ENCODE measurements at regions not wholly inside any gene's neighbourhood (a gene's known extent, or its start where the extent isn't known, plus 50 kb on each side); places are given as distances from the start of the nearest gene placed in this dataset.

DNA sequence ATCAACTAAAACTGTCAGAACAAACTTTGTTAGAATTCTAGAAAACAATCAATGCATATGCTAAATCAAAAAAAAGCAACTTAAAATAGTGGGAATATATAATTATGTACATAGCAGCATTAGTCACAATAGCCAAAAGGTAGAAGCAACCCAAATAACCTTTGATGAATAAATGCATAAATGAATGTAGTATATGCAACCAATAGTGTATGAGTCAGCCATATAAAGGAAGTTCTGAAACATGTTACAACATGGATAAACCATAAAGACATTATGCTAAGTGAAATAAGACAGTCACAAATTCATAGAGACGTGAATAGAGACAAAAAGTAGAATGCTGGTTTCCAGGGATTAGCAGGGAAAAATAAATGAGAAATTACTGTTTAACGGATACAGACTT is 762.8 kb upstream of the INTU start:
- no peak for ATAC-seq
- Mint-ChIP-seq H3K27me3 (ENCODE audit: low read depth) (no peaks in the 10 kb centered on the region), H3K9me3 (peaks cover 36% of the 10 kb centered on the region), H3K36me3 (peaks cover 34% of the 10 kb centered on the region), H3K4me1 (peaks cover 7% of the 10 kb centered on the region), H3K4me3 (no peak overlapping the region), H3K27ac (no peak overlapping the region)
- no peak for DNase-seq (ENCODE audit: low spot score)
- ChIA-PET CTCF (no interaction called here), POLR2A (no interaction called here)
- TF ChIP-seq CREM (CRISPR knock-in tag; IDR thresholded peaks at IDR 0.05): no peak
- no peak for TF ChIP-seq ZNF416 (CRISPR knock-in tag; IDR thresholded peaks at IDR 0.05)
- TF ChIP-seq OVOL2 (CRISPR knock-in tag; IDR thresholded peaks at IDR 0.05; ENCODE audit: borderline replicate concordance): no peak
- TF ChIP-seq, protein P1, sequence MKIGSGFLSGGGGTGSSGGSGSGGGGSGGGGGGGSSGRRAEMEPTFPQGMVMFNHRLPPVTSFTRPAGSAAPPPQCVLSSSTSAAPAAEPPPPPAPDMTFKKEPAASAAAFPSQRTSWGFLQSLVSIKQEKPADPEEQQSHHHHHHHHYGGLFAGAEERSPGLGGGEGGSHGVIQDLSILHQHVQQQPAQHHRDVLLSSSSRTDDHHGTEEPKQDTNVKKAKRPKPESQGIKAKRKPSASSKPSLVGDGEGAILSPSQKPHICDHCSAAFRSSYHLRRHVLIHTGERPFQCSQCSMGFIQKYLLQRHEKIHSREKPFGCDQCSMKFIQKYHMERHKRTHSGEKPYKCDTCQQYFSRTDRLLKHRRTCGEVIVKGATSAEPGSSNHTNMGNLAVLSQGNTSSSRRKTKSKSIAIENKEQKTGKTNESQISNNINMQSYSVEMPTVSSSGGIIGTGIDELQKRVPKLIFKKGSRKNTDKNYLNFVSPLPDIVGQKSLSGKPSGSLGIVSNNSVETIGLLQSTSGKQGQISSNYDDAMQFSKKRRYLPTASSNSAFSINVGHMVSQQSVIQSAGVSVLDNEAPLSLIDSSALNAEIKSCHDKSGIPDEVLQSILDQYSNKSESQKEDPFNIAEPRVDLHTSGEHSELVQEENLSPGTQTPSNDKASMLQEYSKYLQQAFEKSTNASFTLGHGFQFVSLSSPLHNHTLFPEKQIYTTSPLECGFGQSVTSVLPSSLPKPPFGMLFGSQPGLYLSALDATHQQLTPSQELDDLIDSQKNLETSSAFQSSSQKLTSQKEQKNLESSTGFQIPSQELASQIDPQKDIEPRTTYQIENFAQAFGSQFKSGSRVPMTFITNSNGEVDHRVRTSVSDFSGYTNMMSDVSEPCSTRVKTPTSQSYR (CRISPR knock-in tag; IDR thresholded peaks at IDR 0.05): no peak
- TF ChIP-seq ZNF219 (CRISPR knock-in tag; IDR thresholded peaks at IDR 0.05; ENCODE audit: borderline replicate concordance): no peak
- TF ChIP-seq FOXJ3 (CRISPR knock-in tag; IDR thresholded peaks at IDR 0.05; ENCODE audit: borderline replicate concordance): no peak
- TF ChIP-seq, protein P2, sequence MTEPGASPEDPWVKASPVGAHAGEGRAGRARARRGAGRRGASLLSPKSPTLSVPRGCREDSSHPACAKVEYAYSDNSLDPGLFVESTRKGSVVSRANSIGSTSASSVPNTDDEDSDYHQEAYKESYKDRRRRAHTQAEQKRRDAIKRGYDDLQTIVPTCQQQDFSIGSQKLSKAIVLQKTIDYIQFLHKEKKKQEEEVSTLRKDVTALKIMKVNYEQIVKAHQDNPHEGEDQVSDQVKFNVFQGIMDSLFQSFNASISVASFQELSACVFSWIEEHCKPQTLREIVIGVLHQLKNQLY (CRISPR knock-in tag; IDR thresholded peaks at IDR 0.05): no peak
- TF ChIP-seq NFYB (CRISPR knock-in tag; conservative IDR thresholded peaks at IDR 0.05; ENCODE audit: low read depth): no peak
- no peak for TF ChIP-seq JUN (CRISPR knock-in tag; IDR thresholded peaks at IDR 0.05)
- no peak for TF ChIP-seq RORB (CRISPR knock-in tag; IDR thresholded peaks at IDR 0.05)
- TF ChIP-seq ZNF121 (CRISPR knock-in tag; IDR thresholded peaks at IDR 0.05): no peak
- TF ChIP-seq, protein P3, sequence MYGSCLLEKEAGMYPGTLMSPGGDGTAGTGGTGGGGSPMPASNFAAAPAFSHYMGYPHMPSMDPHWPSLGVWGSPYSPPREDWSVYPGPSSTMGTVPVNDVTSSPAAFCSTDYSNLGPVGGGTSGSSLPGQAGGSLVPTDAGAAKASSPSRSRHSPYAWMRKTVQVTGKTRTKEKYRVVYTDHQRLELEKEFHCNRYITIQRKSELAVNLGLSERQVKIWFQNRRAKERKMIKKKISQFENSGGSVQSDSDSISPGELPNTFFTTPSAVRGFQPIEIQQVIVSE (CRISPR knock-in tag; IDR thresholded peaks at IDR 0.05; ENCODE audit: borderline replicate concordance): no peak
- TF ChIP-seq, protein P4, sequence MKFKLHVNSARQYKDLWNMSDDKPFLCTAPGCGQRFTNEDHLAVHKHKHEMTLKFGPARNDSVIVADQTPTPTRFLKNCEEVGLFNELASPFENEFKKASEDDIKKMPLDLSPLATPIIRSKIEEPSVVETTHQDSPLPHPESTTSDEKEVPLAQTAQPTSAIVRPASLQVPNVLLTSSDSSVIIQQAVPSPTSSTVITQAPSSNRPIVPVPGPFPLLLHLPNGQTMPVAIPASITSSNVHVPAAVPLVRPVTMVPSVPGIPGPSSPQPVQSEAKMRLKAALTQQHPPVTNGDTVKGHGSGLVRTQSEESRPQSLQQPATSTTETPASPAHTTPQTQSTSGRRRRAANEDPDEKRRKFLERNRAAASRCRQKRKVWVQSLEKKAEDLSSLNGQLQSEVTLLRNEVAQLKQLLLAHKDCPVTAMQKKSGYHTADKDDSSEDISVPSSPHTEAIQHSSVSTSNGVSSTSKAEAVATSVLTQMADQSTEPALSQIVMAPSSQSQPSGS (CRISPR knock-in tag; IDR thresholded peaks at IDR 0.05; ENCODE audit: borderline replicate concordance, low read depth): no peak
- TF ChIP-seq, protein P5, sequence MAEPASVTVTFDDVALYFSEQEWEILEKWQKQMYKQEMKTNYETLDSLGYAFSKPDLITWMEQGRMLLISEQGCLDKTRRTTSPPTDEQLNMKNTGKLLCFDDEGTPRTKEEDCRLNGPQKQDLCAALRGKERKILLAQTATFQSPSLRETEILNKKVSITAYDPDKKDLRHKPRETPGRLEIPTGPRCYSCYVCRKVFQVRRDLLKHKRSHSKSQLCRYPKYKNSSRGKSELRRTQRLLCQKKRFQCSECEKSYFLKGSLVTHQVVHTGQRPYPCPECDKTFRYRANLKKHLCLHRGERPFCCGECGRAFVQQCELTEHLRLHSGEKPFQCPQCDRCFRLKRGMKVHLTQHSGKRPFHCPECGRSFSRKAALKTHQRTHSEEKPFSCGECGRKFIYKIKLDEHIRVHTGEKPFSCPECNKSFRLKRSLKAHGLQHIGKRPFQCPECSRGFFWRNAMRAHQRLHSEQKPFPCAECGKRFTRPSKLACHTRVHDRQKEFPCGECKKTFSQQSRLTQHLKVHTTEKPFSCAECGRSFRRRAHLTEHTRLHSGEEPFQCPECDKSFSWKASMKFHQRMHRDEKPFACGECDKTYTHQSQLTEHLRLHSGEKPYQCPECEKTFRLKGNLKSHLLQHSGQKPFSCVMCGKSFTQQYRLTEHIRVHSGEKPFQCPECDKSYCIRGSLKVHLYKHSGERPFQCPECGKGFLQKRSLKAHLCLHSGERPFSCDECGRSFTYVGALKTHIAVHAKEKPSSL (CRISPR knock-in tag; conservative IDR thresholded peaks at IDR 0.05): no peak
- TF ChIP-seq, protein P6, sequence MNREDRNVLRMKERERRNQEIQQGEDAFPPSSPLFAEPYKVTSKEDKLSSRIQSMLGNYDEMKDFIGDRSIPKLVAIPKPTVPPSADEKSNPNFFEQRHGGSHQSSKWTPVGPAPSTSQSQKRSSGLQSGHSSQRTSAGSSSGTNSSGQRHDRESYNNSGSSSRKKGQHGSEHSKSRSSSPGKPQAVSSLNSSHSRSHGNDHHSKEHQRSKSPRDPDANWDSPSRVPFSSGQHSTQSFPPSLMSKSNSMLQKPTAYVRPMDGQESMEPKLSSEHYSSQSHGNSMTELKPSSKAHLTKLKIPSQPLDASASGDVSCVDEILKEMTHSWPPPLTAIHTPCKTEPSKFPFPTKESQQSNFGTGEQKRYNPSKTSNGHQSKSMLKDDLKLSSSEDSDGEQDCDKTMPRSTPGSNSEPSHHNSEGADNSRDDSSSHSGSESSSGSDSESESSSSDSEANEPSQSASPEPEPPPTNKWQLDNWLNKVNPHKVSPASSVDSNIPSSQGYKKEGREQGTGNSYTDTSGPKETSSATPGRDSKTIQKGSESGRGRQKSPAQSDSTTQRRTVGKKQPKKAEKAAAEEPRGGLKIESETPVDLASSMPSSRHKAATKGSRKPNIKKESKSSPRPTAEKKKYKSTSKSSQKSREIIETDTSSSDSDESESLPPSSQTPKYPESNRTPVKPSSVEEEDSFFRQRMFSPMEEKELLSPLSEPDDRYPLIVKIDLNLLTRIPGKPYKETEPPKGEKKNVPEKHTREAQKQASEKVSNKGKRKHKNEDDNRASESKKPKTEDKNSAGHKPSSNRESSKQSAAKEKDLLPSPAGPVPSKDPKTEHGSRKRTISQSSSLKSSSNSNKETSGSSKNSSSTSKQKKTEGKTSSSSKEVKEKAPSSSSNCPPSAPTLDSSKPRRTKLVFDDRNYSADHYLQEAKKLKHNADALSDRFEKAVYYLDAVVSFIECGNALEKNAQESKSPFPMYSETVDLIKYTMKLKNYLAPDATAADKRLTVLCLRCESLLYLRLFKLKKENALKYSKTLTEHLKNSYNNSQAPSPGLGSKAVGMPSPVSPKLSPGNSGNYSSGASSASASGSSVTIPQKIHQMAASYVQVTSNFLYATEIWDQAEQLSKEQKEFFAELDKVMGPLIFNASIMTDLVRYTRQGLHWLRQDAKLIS (CRISPR knock-in tag; IDR thresholded peaks at IDR 0.05; ENCODE audit: borderline replicate concordance): no peak
- no peak for TF ChIP-seq MXD4 (CRISPR knock-in tag; IDR thresholded peaks at IDR 0.05; ENCODE audit: borderline replicate concordance)
- TF ChIP-seq NFATC4 (CRISPR knock-in tag; IDR thresholded peaks at IDR 0.05): no peak
